NCI-H446 (cell line): ENCODE measurements at regions not wholly inside any gene's neighbourhood (a gene's known extent, or its start where the extent isn't known, plus 50 kb on each side); places are given as distances from the start of the nearest gene placed in this dataset.
"Not testable (repeated sequence)": the region's sequence is repeated elsewhere in the genome, so short reads cannot be mapped to it uniquely, and the experiment has no call there.

ENCODE experiments used
- DNase-seq, 2 experiments: peaks; one replicate each; lab custom pipeline; 2025; lab: John Stamatoyannopoulos, UW

GRCh38 chr9:41839786-41840185, 289.4 kb downstream of the CNTNAP3B start:
- not testable (repeated sequence) for DNase-seq

DNA sequence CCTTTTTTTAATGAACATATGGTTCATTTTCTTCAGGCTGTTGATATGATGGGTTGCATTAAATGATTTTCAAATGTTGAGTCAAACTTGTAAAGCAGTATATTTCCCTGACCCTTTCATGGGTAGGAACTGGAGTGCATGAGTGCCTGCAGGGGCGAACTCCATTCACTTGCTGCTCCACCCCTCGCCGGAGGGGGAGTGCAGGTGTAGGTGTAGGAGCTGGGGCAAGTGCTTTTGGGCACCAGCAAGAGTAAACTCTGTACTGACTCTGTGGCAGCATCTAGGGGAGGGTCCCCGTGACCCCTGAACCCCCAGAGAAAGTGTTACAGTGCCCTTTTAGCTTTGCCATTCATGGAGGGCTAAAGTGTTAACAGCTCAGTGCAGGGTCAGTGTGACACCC, 290.3 kb downstream of the CNTNAP3B start:
- DNase-seq: not testable (repeated sequence)

DNA sequence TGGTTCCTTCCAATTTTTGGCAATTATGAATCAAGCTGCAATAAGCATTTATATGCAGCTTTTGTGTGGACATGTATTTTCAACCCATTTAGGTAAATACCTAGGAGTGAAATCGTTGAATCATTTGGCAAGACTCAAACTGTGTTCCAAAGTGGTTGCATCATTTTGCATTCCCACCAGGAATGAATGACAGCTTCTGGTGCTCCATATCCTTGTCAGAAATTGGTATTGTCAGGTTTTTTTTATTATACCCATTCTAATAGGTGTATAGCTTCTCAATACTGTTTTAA, 290.7 kb downstream of the CNTNAP3B start:
- not testable (repeated sequence) for DNase-seq

- not testable (repeated sequence) for DNase-seq
Observed at GRCh38 chr9:41837684-41838561, 291.3 kb downstream of the CNTNAP3B start.

- DNase-seq: not testable (repeated sequence)
Observed at GRCh38 chr9:41833108-41833507, 296.1 kb downstream of the CNTNAP3B start.

GRCh38 chr9:41824723-41825122, 304.5 kb downstream of the CNTNAP3B start:
- not testable (repeated sequence) for DNase-seq

- not testable (repeated sequence) for DNase-seq
Observed at GRCh38 chr9:41802706-41803105, 326.5 kb downstream of the CNTNAP3B start.

DNA sequence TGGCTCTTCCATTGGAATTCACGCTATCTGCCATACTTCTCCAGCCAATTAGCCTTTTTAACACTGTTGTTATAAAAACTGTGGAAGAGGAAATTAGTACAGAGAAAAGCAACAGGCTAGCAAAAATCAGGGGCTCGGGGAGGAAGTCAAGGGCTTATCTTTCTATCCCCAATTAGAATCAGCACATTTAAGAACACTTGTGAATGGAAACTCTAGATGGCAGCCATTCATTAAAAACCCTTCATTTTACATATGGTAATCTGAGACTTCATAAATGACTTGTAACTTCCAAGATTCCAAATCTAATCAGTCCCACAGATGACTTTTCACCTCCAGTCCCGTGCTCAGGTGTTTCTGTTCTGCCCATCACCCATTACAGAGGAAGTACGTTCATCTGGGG, 330.5 kb downstream of the CNTNAP3B start:
- DNase-seq: not testable (repeated sequence)

DNA sequence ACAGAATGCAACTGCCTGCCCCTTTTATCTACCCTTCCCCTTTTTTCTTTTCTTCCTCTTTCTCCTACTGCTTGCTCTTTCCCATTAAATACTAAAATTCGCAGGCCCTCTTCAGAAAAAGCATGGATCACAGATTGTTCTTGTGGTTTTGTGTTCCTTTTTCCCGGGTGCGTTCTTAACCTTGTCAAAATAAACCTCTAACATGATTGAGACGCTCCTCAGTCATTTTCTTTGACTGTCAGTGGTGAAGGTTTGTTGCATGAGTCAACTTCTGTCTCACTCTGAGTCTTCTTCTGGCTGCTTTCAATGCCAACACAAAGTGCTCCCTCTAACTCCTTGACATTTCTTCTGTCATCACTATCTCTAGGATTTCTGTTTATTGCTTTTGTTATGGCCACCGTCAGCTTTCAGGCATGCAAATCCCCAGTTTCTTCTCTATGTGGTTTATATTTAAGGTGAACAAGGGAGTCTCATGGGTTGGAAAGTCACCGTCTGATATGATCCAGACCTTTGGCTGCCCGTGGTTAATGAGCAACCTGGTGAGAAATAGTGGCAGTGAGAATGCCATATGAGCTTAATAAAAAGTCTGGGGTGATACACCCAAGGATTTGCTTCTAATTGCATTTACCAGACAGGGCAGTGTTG, 338.4 kb downstream of the CNTNAP3B start:
- not testable (repeated sequence) for DNase-seq

GRCh38 chr9:41790007-41790406, 339.2 kb downstream of the CNTNAP3B start:
- DNase-seq: not testable (repeated sequence)

DNA sequence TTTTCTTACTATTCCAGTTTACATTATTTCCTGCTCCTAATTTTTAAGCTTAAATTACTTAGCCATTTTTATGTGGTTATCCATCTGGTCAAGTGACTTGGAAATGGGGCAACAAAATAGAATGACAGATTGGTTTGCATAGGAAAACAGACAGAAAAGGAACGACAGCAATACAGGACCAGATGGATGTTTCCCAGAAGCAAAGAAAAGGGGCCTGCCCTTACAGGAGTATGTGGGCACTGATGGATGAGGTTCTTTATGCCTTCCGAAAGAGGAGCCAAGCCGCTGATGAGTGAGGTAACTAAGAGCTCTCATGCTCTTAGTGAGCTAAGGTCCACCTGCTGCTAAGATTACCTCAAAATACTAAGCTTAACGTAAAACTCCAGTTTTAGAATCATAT, 339.8 kb downstream of the CNTNAP3B start:
- not testable (repeated sequence) for DNase-seq

DNA sequence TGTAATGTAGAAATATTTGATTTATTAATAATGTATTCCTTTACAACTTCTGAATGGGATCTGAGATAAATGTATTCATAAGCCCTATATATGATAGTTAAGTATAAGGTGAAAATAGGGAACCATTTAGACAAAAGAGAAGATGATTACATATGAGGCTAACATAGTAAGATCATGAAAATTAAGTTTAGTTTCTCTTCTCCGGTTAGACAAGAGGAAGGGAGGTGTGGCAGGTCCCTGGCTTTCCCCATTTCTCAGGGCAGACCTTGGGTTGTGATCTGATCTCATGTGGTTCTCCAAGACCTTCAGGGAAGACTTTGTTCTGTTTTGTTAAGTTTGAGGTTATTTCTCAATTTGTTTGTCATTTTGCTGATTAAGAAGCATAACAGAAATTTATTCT, 341.3 kb downstream of the CNTNAP3B start:
- not testable (repeated sequence) for DNase-seq

DNA sequence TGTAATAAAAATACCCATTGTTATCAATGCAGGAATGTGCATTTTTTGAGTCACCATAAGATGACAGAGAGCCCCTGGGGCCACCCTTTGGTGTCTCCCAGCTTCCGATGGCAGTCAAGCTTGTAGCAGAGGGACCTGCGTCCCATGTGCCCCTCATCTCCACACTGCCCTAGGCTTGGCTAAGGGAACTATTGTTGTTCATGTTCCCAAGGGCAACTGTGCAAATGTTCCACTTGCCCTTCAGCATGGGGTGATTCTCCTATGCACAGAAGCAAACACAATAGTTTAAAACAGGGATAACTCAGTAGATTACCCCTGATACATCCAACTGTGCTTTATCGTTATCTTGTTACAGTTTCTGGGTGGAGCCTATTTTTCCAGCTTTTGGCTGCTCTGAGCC, 342.0 kb downstream of the CNTNAP3B start:
- not testable (repeated sequence) for DNase-seq

GRCh38 chr9:41784006-41784405, 345.2 kb downstream of the CNTNAP3B start:
- not testable (repeated sequence) for DNase-seq

DNA sequence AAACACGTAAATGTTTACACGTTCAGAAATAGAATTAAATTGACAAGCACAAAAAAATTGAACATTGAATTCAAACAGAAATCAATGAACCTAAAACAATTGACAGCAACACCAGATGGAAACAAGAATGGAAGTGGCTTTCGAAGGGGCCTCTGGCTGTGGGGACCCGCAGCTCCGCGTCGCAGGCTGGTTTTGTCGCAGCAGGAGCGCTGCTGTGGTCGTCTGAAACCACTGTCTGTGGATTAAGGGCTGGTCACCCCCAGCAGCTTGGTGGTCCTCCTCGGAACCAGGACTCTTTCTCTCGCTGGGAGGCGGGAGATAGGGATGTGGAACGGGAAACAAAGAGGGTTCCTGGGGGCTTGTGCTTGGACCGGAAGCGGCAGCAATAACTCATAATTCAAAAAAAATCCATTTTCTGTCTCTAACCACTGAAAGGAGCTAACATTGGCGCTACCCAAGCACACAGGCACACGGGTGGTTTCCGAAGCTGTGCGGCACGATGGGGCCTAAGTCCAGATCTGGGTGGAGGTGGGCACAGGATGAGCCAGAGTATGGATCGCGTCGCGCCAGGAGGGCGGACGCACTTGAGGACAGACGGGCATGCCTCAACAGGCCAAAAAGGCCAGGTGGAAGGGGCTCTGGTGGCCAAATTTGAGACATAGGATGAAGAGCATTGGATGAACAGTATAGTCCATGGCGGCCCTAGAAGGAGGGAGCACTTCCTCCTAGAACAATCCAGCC, 346.0 kb downstream of the CNTNAP3B start:
- DNase-seq: not testable (repeated sequence)

DNA sequence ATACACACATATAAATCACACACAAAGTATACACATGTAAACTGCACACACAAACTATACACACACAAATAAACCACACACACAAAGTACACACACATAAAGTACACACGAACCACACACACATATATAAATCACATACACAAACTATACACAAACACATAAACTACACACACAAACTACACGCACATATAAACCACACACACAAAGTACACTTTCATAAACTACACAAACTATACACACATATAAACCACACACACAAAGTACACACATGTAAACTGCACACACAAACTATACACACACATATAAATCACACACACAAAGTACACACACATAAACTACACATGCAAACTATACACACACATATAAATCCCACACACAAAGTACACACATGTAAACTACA, 347.3 kb downstream of the CNTNAP3B start:
- DNase-seq: not testable (repeated sequence)

DNA sequence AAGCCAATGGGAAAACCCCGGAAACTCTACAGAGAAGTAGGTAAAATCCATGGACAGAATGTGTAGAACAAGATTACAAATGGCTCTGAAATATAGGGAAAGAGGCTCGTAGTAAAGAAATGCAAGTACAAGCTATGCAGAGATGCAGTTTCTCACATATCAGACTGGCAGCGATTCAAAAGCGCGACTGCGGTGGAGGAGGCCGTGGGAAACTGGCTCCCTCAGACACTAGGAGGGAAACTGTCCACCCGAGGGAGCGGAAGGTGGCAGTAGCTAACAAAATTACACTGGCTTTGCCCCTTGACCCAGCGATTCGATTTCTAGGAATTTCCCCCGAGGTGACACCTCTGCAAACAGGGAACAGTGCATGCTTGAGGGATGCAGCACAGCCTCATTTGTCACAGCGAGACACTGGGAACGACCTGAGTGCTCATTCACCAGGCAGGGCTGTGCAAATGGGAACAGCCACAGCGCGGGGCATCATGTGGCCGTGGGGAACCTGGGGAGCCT, 349.3 kb downstream of the CNTNAP3B start:
- DNase-seq: not testable (repeated sequence)

- DNase-seq: not testable (repeated sequence)
Observed at GRCh38 chr9:41779192-41779591, 350.0 kb downstream of the CNTNAP3B start.

- DNase-seq: not testable (repeated sequence)
Observed at GRCh38 chr9:41778535-41779071, 350.6 kb downstream of the CNTNAP3B start.

DNA sequence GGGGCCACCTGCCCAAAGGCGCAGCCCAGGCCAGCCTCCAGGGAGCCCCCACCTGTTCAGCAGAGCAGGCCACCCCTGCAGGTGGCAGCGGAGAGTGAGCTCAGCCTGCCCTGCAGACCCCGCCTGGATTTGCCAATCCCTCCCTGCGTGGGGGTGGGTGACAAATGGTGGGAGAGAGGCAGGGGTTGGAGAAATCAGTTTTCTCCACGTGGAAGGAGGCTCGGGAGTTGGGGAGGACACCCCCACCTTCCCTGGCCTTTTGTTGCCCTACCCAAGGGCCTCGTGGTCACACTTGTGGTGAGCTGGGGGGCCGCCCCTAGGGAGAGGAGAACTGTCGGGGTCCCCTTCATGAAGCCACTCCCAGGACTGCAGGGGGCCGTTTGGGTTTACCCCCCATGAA, 351.7 kb downstream of the CNTNAP3B start:
- not testable (repeated sequence) for DNase-seq

- not testable (repeated sequence) for DNase-seq
Observed at GRCh38 chr9:41772541-41772940, 356.7 kb downstream of the CNTNAP3B start.

GRCh38 chr9:41771693-41772092, 357.5 kb downstream of the CNTNAP3B start:
- DNase-seq: not testable (repeated sequence)
